ENCODE measurements at regions not wholly inside any gene's neighbourhood (a gene's known extent, or its start where the extent isn't known, plus 50 kb on each side); places are given as distances from the start of the nearest gene placed in this dataset.

GRCh38 chr11:127137771-127138280 lies 137.3 kb upstream of the KIRREL3 start:
- 85% methylated on average over 15 of the region's 15 CpGs for WGBS
- no peak for TF ChIP-seq CTCF (IDR thresholded peaks at IDR 0.05)
- no peak for TF ChIP-seq POLR2A (IDR thresholded peaks at IDR 0.05)
- no peak for TF ChIP-seq EP300 (IDR thresholded peaks at IDR 0.05)
- no peak for TF ChIP-seq POLR2AphosphoS5 (IDR thresholded peaks at IDR 0.05)
- Histone ChIP-seq H3K36me3 (no peaks in the 10 kb centered on the region), H3K4me3 (no peak overlapping the region), H3K4me1 (no peaks in the 10 kb centered on the region), H3K9me3 (no peaks in the 10 kb centered on the region), H3K27me3 (no peaks in the 10 kb centered on the region), H3K27ac (no peak overlapping the region)
- no peak for DNase-seq (ENCODE audit: low spot score in 2 of 2)

DNA sequence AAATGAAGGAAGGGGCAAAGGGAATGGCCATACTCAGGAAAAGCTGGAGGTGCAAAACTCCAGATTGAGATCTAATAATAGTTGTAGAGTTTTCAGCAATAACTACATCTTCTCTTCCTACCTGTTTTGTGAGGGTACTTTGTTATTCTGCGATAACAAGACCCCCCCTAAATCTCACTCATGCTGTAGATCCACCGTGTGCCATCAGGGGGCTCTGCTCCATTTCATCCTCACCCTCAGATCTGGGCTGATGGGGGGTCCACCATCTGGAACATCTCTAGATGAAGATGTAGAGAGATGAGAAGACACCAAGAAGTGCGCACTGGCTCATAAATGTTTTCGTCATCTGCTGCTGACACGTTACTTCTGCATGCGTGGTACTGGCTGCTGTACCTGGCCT lies 135.9 kb upstream of the KIRREL3 start:
- WGBS: 77% methylated on average over 6 of the region's 6 CpGs
- no peaks in the 10 kb centered on the region for H3K27me3 ChIP-seq
- H3K27ac ChIP-seq: no peak overlapping the region

GRCh38 chr11:127135256-127135655 lies 134.7 kb upstream of the KIRREL3 start:
- Histone ChIP-seq H3K4me3 (no peak overlapping the region), H3K27ac (no peak overlapping the region), H3K36me3 (no peaks in the 10 kb centered on the region), H3K27me3 (no peaks in the 10 kb centered on the region), H3K9me3 (no peaks in the 10 kb centered on the region), H3K4me1 (no peaks in the 10 kb centered on the region)
- 76% methylated on average over 3 of the region's 3 CpGs for whole genome bisulfite sequencing
- TF ChIP-seq POLR2A (IDR thresholded peaks at IDR 0.05) (no peak), EP300 (IDR thresholded peaks at IDR 0.05) (no peak), CTCF (IDR thresholded peaks at IDR 0.05) (no peak), POLR2AphosphoS5 (IDR thresholded peaks at IDR 0.05) (no peak)
- no peak for DNase-seq (ENCODE audit: low spot score in 2 of 2)

More for the DNA sequence above, 135.9 kb upstream of the KIRREL3 start:
- H3K9me3 ChIP-seq: no peaks in the 10 kb centered on the region
- no peak for TF ChIP-seq EP300 (IDR thresholded peaks at IDR 0.05)
- no peak for TF ChIP-seq CTCF (IDR thresholded peaks at IDR 0.05)
- TF ChIP-seq POLR2AphosphoS5 (IDR thresholded peaks at IDR 0.05): no peak
- TF ChIP-seq POLR2A (IDR thresholded peaks at IDR 0.05): no peak
- no peak for DNase-seq (ENCODE audit: low spot score in 2 of 2)
- no peaks in the 10 kb centered on the region for H3K36me3 ChIP-seq
- no peaks in the 10 kb centered on the region for H3K4me1 ChIP-seq
- H3K4me3 ChIP-seq: no peak overlapping the region

DNA sequence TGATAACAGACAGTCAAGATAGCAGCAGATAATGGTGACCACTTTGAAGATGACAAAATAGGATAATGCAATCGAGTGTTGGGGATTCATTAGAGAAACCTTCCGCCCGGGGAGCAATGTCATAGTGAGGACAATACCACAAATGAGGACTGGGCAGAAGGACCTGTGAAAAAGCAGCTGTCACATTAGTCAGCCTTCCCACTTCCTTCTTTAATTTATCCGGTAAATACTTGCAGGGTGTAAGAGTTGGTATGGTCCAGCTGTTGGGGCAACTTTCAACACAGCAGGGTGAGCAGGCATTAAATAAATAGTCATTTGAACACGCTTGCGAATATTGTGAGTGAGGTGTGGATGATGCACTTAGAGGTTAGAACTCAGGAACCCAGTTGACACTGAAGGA lies 132.5 kb upstream of the KIRREL3 start:
- no peak for DNase-seq (ENCODE audit: low spot score in 2 of 2)
- H3K9me3 ChIP-seq: no peaks in the 10 kb centered on the region
- TF ChIP-seq POLR2AphosphoS5 (IDR thresholded peaks at IDR 0.05) (no peak), POLR2A (IDR thresholded peaks at IDR 0.05) (no peak), CTCF (IDR thresholded peaks at IDR 0.05) (no peak), EP300 (IDR thresholded peaks at IDR 0.05) (no peak)
- 58% methylated on average over 6 of the region's 6 CpGs for WGBS
- H3K4me3 ChIP-seq: no peak overlapping the region
- no peaks in the 10 kb centered on the region for H3K27me3 ChIP-seq
- no peak overlapping the region for H3K27ac ChIP-seq
- no peaks in the 10 kb centered on the region for H3K4me1 ChIP-seq
- H3K36me3 ChIP-seq: no peaks in the 10 kb centered on the region

DNA sequence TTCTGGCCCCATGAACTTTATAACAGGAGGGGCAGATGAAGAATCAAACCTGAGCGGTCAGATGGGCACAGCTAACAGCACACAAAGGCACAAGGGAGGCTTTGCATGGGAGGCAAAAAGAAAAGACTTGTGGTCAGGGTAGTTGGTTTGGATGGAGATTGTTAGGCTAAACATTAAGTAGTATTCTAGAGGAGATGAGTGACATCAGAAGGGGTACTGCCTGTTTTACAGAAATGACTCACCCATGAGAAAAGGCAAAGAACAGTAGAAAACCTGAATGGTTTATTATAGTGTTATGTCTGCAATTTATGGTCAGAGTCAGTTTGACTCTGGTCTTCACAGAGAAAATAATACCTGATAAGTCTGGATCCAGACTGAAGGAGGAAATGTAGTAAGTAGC lies 129.8 kb upstream of the KIRREL3 start:
- Histone ChIP-seq H3K4me3 (no peak overlapping the region), H3K27me3 (no peaks in the 10 kb centered on the region), H3K36me3 (no peaks in the 10 kb centered on the region), H3K4me1 (no peaks in the 10 kb centered on the region), H3K9me3 (no peaks in the 10 kb centered on the region), H3K27ac (no peak overlapping the region)
- DNase-seq (ENCODE audit: low spot score in 2 of 2): no peak
- TF ChIP-seq POLR2AphosphoS5 (IDR thresholded peaks at IDR 0.05): no peak
- TF ChIP-seq EP300 (IDR thresholded peaks at IDR 0.05): no peak
- no peak for TF ChIP-seq CTCF (IDR thresholded peaks at IDR 0.05)
- no peak for TF ChIP-seq POLR2A (IDR thresholded peaks at IDR 0.05)
- WGBS: 92% methylated on average over 1 of the region's 1 CpG

Data from suprapubic skin (tissue), 4 donors.